ENCODE measurements at regions not wholly inside any gene's neighbourhood (a gene's known extent, or its start where the extent isn't known, plus 50 kb on each side); places are given as distances from the start of the nearest gene placed in this dataset.

DNA sequence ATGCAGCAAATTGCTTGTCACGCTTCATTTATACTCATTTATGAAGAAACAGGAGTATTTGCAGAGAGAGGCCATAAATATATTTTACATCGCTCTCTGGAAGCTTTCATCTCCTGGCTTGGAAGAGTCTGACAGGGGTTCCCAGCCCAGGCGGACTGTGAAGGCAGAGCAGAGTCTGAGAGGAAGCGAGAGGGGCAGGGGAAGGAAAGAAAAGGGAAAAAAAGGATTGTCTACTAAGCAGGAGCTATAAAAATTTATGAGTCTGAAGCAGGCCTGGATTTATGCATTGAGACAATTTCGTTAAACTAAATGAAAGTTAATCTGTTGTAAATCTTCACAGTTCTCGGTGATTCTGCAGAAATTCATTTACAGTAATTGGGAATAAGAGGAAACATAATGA is 143.9 kb upstream of the GYPC start:
- DNase-seq (ENCODE audit: low read depth): no peak
- no peak overlapping the region for H3K4me3 ChIP-seq (ENCODE audit: low read depth, low read length)
- TF ChIP-seq POLR2A (IDR thresholded peaks at IDR 0.05; ENCODE audit: extremely low read depth, insufficient read length): no peak
- TF ChIP-seq, protein P1, sequence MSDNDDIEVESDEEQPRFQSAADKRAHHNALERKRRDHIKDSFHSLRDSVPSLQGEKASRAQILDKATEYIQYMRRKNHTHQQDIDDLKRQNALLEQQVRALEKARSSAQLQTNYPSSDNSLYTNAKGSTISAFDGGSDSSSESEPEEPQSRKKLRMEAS (IDR thresholded peaks at IDR 0.05; ENCODE audit: low read depth, low read length): no peak
- TF ChIP-seq, protein P2, sequence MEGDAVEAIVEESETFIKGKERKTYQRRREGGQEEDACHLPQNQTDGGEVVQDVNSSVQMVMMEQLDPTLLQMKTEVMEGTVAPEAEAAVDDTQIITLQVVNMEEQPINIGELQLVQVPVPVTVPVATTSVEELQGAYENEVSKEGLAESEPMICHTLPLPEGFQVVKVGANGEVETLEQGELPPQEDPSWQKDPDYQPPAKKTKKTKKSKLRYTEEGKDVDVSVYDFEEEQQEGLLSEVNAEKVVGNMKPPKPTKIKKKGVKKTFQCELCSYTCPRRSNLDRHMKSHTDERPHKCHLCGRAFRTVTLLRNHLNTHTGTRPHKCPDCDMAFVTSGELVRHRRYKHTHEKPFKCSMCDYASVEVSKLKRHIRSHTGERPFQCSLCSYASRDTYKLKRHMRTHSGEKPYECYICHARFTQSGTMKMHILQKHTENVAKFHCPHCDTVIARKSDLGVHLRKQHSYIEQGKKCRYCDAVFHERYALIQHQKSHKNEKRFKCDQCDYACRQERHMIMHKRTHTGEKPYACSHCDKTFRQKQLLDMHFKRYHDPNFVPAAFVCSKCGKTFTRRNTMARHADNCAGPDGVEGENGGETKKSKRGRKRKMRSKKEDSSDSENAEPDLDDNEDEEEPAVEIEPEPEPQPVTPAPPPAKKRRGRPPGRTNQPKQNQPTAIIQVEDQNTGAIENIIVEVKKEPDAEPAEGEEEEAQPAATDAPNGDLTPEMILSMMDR (IDR thresholded peaks at IDR 0.05; ENCODE audit: low read depth, low read length): no peak
- no peak for TF ChIP-seq MYC (IDR thresholded peaks at IDR 0.05; ENCODE audit: low read depth, low read length)

DNA sequence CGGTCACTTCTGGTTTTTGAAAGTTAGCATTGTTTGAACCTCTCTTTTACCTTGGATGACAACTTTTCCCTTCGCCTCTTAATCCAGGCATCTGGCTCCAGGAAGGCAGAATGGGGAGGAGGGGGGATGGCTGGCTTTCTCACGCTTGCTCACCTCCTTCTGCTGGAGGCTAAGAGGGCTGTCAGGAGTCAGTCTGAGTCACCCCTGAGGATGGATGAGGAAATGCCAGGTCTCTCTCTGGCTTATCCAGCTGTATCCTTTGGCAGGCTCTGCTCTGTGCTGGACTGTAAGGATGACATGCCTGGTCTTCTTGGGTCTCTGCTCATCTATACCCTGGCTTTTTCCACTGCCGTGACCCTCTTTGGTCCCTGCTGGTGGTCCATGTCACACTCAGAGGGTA is 142.9 kb upstream of the GYPC start:
- TF ChIP-seq, protein P2 (IDR thresholded peaks at IDR 0.05; ENCODE audit: low read depth, low read length): no peak
- TF ChIP-seq POLR2A (IDR thresholded peaks at IDR 0.05; ENCODE audit: extremely low read depth, insufficient read length): no peak
- no peak overlapping the region for H3K4me3 ChIP-seq (ENCODE audit: low read depth, low read length)
- no peak for DNase-seq (ENCODE audit: low read depth)

DNA sequence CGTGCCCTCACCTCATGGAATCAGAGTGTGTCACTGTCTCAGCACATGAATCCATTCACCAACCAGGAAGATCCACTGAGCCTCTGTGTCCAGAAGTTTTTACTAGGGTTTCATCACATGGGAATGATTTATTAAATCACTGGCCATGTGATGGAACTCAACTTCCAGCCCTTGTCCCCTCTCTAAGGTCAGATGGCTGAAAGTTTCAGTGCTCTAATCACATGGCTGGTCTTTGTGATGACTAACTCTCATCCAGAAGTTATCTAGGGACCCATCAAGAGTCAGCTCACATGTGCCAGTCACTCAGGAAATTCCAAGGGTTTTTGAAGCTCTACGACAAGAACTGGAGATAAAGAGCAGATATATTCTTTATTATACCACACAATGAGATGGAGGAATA is 140.5 kb upstream of the GYPC start:
- H3K4me3 ChIP-seq (ENCODE audit: low read depth, low read length): no peak overlapping the region
- no peak for DNase-seq (ENCODE audit: low read depth)
- TF ChIP-seq POLR2A (IDR thresholded peaks at IDR 0.05; ENCODE audit: extremely low read depth, insufficient read length) (no peak), MYC (IDR thresholded peaks at IDR 0.05; ENCODE audit: low read depth, low read length) (no peak)
- TF ChIP-seq, protein P1 (IDR thresholded peaks at IDR 0.05; ENCODE audit: low read depth, low read length): no peak
- TF ChIP-seq, protein P2 (IDR thresholded peaks at IDR 0.05; ENCODE audit: low read depth, low read length): no peak

DNA sequence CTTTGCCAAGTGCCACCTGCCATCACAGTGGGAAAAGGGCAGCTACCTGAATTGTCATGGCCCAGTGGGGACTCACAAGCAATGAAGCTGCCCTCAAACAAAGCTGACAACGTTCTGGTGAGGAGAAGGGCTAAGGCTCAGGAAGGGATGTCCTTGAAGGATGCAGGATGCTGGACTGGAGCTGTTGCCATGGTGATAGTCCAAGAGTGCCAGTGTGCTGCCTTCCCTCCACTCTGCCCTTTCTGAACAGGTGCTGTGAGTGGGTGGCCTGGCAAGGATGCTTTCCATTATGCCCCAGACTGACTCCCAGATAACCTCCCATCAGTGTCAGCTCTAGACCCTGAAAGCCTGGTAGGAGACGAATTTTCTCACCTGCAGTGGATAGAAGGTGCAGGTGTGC is 137.8 kb upstream of the GYPC start:
- no peak overlapping the region for H3K4me3 ChIP-seq (ENCODE audit: low read depth, low read length)
- DNase-seq (ENCODE audit: low read depth): no peak

DNA sequence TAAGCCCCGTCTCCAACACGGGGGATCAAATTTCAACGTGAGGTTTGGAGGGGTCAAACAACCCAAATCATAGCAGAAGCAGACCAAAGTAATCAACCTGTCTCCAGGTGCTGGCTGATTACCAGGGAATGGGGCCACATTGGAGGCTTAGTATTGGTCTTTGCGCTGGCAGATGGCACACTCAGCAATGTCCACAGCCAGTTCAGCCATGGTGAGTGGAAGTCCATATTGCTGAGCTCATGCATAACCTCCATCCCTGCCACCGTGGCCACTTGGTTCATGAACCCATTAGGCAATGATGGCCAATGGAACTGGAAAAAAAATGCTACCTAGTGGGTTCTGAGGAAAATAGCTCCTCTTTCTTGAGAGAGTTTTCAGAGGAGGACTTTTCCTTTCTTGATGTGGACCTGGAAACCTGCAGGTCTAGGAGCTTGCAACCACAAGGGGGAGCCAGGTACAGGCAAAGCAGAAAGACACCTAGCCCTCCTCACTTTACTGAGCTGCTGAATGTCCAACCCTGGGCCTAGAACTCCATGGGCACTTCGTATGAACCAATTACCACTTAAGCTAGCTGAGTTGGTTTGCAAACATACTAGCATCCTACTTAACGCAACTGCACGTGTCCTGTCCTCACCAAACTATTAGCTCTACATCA is 128.0 kb upstream of the GYPC start:
- H3K4me3 ChIP-seq (ENCODE audit: low read depth, low read length): no peak overlapping the region
- peak; percentile 73 for DNase-seq (ENCODE audit: low read depth)
- no peak for TF ChIP-seq MYC (IDR thresholded peaks at IDR 0.05; ENCODE audit: low read depth, low read length)
- TF ChIP-seq, protein P1 (IDR thresholded peaks at IDR 0.05; ENCODE audit: low read depth, low read length): no peak
- no peak for TF ChIP-seq POLR2A (IDR thresholded peaks at IDR 0.05; ENCODE audit: extremely low read depth, insufficient read length)
- TF ChIP-seq, protein P2 (IDR thresholded peaks at IDR 0.05; ENCODE audit: low read depth, low read length): peak; percentile 83

More for the DNA sequence above, 137.8 kb upstream of the GYPC start:
- TF ChIP-seq POLR2A (IDR thresholded peaks at IDR 0.05; ENCODE audit: extremely low read depth, insufficient read length) (no peak), MYC (IDR thresholded peaks at IDR 0.05; ENCODE audit: low read depth, low read length) (no peak)
- TF ChIP-seq, protein P2 (IDR thresholded peaks at IDR 0.05; ENCODE audit: low read depth, low read length): no peak
- TF ChIP-seq, protein P1 (IDR thresholded peaks at IDR 0.05; ENCODE audit: low read depth, low read length): no peak

DNA sequence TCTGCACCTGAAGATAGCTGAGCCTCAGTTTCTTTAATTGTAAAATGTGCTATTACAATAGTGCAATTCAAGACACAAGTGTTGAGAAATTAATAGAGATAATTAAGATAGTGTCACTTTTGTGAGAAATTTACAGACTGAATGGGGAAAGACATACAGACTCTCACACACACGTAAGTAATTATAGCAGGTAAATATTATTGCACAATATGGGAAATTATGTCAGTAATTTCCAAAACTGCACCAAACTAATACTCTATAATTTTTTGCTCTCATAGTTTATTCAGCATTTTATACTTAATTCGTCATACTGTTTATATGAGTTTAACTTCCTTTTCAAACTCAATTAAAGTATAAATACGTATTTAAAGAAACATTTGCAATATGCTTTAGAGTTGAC is 124.9 kb upstream of the GYPC start:
- H3K4me3 ChIP-seq (ENCODE audit: low read depth, low read length): no peak overlapping the region
- TF ChIP-seq POLR2A (IDR thresholded peaks at IDR 0.05; ENCODE audit: extremely low read depth, insufficient read length): no peak
- TF ChIP-seq, protein P1 (IDR thresholded peaks at IDR 0.05; ENCODE audit: low read depth, low read length): no peak
- TF ChIP-seq MYC (IDR thresholded peaks at IDR 0.05; ENCODE audit: low read depth, low read length): no peak
- TF ChIP-seq, protein P2 (IDR thresholded peaks at IDR 0.05; ENCODE audit: low read depth, low read length): no peak
- no peak for DNase-seq (ENCODE audit: low read depth)

Measured in NB4 (cell line).